ENCODE measurements at regions not wholly inside any gene's neighbourhood (a gene's known extent, or its start where the extent isn't known, plus 50 kb on each side); places are given as distances from the start of the nearest gene placed in this dataset.

GRCh38 chr1:219988818-219989217 is 57.5 kb downstream of the EPRS1 start:
- Histone ChIP-seq H3K4ac (replicated peaks; ENCODE audit: insufficient read length, low read depth, low read length) (no peak overlapping the region), H2BK15ac (ENCODE audit: low read length) (no peak overlapping the region), H3K79me2 (ENCODE audit: control insufficient read depth in 1 of 2, insufficient read depth in 2 of 2, low read length in 2 of 2) (no peaks in the 10 kb centered on the region), H2BK5ac (ENCODE audit: low read depth, low read length) (no peak overlapping the region), H3K79me1 (ENCODE audit: low read depth, low read length) (no peaks in the 10 kb centered on the region), H3K18ac (ENCODE audit: extremely low read depth, low read length) (no peak overlapping the region), H2BK12ac (ENCODE audit: low read depth, low read length) (no peak overlapping the region), H4K8ac (ENCODE audit: extremely low read depth, insufficient read depth, low read length) (no peak overlapping the region), H3K27ac (ENCODE audit: low read depth, low read length) (no peak overlapping the region), H2AFZ (ENCODE audit: low read length) (no peak overlapping the region), H3K23ac (ENCODE audit: insufficient read length) (no peak overlapping the region), H2BK20ac (ENCODE audit: low read length) (no peak overlapping the region), H3K4me1 (replicated peaks in 1 of 4; ENCODE audit: control insufficient read depth in 3 of 4, insufficient read depth in 4 of 4, low read length in 3 of 4) (no peaks in the 10 kb centered on the region), H2BK120ac (replicated peaks; ENCODE audit: low read depth, low read length) (no peak overlapping the region), H3K56ac (replicated peaks; ENCODE audit: insufficient read length, low read depth, low read length) (no peak overlapping the region), H3K23me2 (ENCODE audit: low read depth, low read length) (no peaks in the 10 kb centered on the region), H3K9ac (replicated peaks in 1 of 4; ENCODE audit: extremely low read depth in 1 of 4, low read depth in 3 of 4, low read length in 3 of 4) (no peak overlapping the region), H4K91ac (replicated peaks; ENCODE audit: insufficient read length, low read length) (no peak overlapping the region), H4K20me1 (replicated peaks in 1 of 2; ENCODE audit: control insufficient read depth in 1 of 2, insufficient read depth in 2 of 2, low read length in 2 of 2) (peaks cover 0 to 1% of the 10 kb centered on the region in 2 experiments), H2AK5ac (ENCODE audit: low read depth, low read length) (no peak overlapping the region), H3K36me3 (ENCODE audit: control insufficient read depth in 2 of 4, insufficient read depth in 4 of 4, low read length in 3 of 4) (peaks cover 3 to 35% (median 12%) of the 10 kb centered on the region in 4 experiments; a peak in 7 of 8 replicates), H4K5ac (ENCODE audit: insufficient read length, low read depth, low read length) (no peak overlapping the region), H3K4me2 (ENCODE audit: insufficient read depth in 1 of 2, low read depth in 2 of 2, low read length in 2 of 2) (no peak overlapping the region), H3K14ac (ENCODE audit: insufficient read length) (no peak overlapping the region), H3K4me3 (ENCODE audit: extremely low read depth in 1 of 4, insufficient read depth in 2 of 4, low read depth in 3 of 4, low read length in 4 of 4) (no peak overlapping the region), H3K27me3 (replicated peaks in 1 of 4; ENCODE audit: control insufficient read depth in 3 of 4, extremely low read depth in 1 of 4, insufficient read depth in 3 of 4, low read length in 3 of 4) (no peaks in the 10 kb centered on the region), H3K9me3 (ENCODE audit: insufficient read depth in 2 of 2, low read depth in 1 of 2, low read length in 1 of 2) (no peaks in the 10 kb centered on the region)
- CTCF ChIA-PET (ENCODE audit: partially characterized antibody) = interaction anchor here (0.8 to 4.6 kb wide), 9 partner anchors 8 to 149 kb away, joined by 3 to 21 read pairs (median 5); partner anchors contain the start of gene BPNT1
- FAIRE-seq (no peak), DNase-seq (ENCODE audit: low read depth in 1 of 2, low spot score in 2 of 2) (no peak)
- POLR2A ChIA-PET (ENCODE audit: partially characterized antibody) = interaction anchor here (1.2 kb wide), 1 partner anchor 50 kb away, joined by 3 read pairs; no protein-coding TSS in a partner anchor
- TF ChIP-seq MAX (IDR thresholded peaks at IDR 0.05) = no peak
- no peak for TF ChIP-seq USF2 (IDR thresholded peaks at IDR 0.05; ENCODE audit: low read length)
- TF ChIP-seq YY1 (IDR thresholded peaks at IDR 0.05; ENCODE audit: low read depth, low read length) = no peak
- TF ChIP-seq ZNF274 (IDR thresholded peaks at IDR 0.05; ENCODE audit: borderline replicate concordance, extremely low read depth, low read length) = no peak
- no peak for TF ChIP-seq RFX5 (IDR thresholded peaks at IDR 0.05; ENCODE audit: borderline replicate concordance, low read depth, low read length)
- TF ChIP-seq NANOG (IDR thresholded peaks at IDR 0.05; ENCODE audit: insufficient read depth, low read depth, low read length, poor library complexity, severe bottlenecking) = no peak
- no peak for TF ChIP-seq BRCA1 (IDR thresholded peaks at IDR 0.05; ENCODE audit: low read depth, low read length)
- TF ChIP-seq SP4 (IDR thresholded peaks at IDR 0.05; ENCODE audit: low read length) = no peak
- no peak for TF ChIP-seq RAD21 (IDR thresholded peaks at IDR 0.05 in 1 of 2, conservative IDR thresholded peaks at IDR 0.05 in 1 of 2; ENCODE audit: low read depth in 2 of 2, low read length in 2 of 2)
- no peak for TF ChIP-seq E2F6 (IDR thresholded peaks at IDR 0.05)
- no peak for TF ChIP-seq KDM4A (IDR thresholded peaks at IDR 0.05; ENCODE audit: low read depth, low read length, severe bottlenecking)
- no peak for TF ChIP-seq GABPA (IDR thresholded peaks at IDR 0.05; ENCODE audit: borderline replicate concordance, insufficient read depth, low read length)
- TF ChIP-seq POLR2AphosphoS5 (IDR thresholded peaks at IDR 0.05; ENCODE audit: low read depth, low read length) = no peak
- no peak for TF ChIP-seq BACH1 (IDR thresholded peaks at IDR 0.05; ENCODE audit: low read length)
